Choroid plexus epithelial cell (primary cell): ENCODE measurements at regions not wholly inside any gene's neighbourhood (a gene's known extent, or its start where the extent isn't known, plus 50 kb on each side); places are given as distances from the start of the nearest gene placed in this dataset.

Experiments used
- DNase-seq: peaks from one replicate; pipeline ENCODE4 v3.0.0-alpha.2; 2010; ENCODE audit warnings: low read depth
- H3K4me3 ChIP-seq: 2 replicates; pipeline ENCODE4 v1.5.1; 2011; ENCODE audit warnings: low read depth, mild to moderate bottlenecking, control low read depth, low read length, moderate library complexity
- CTCF ChIP-seq: conservative IDR thresholded peaks from 2 replicates; pipeline ENCODE4 v1.5.1; 2011; ENCODE audit warnings: low read depth, mild to moderate bottlenecking, control low read depth, inconsistent platforms, low read length, moderate library complexity

GRCh38 chr2:217206016-217206725 lies 346.3 kb upstream of the TNP1 start:
- DNase-seq = no peak
- no peak for TF ChIP-seq CTCF
- no peak overlapping the region for H3K4me3 ChIP-seq

- DNase-seq = peak; percentile 81
- no peak overlapping the region for H3K4me3 ChIP-seq
- TF ChIP-seq CTCF = no peak
These were observed 344.5 kb upstream of the TNP1 start for GRCh38 chr2:217204358-217204757.

- no peak for TF ChIP-seq CTCF
- DNase-seq = peak; percentile 76
- H3K4me3 ChIP-seq = no peak overlapping the region
These were observed 343.2 kb upstream of the TNP1 start for GRCh38 chr2:217203086-217203485.

GRCh38 chr2:217199255-217199630 lies 339.4 kb upstream of the TNP1 start:
- TF ChIP-seq CTCF = no peak
- DNase-seq = no peak
- no peak overlapping the region for H3K4me3 ChIP-seq

- no peak for TF ChIP-seq CTCF
- no peak overlapping the region for H3K4me3 ChIP-seq
- DNase-seq = no peak
These were observed 336.0 kb upstream of the TNP1 start for GRCh38 chr2:217195658-217196446.

GRCh38 chr2:217195016-217195415 lies 335.2 kb upstream of the TNP1 start:
- no peak for TF ChIP-seq CTCF
- no peak for DNase-seq
- no peak overlapping the region for H3K4me3 ChIP-seq
